A549 (cell line): ENCODE measurements at regions not wholly inside any gene's neighbourhood (a gene's known extent, or its start where the extent isn't known, plus 50 kb on each side); places are given as distances from the start of the nearest gene placed in this dataset.

Experiments
- ATAC-seq, 2 experiments: fragments of 200-7000 bp in 1 of 2; fragments of >200 bp in 1 of 2; cut with Nextera tagmentation in 1 of 2; cut with Tn5 transposase in 1 of 2; 3 replicates each; pipeline versions ENCODE4 v1.8.0 to v1.9.1; 2018 to 2020; ENCODE audit warnings: mild to moderate bottlenecking in 1 of 2, moderate library complexity in 1 of 2
- CTCF ChIA-PET: fragments of 300-600 bp; sonication (Branson Sonifier 250); formaldehyde crosslinking; extraction: SDS; loops from one replicate; lab custom pipeline; 2021; ENCODE audit warnings: antibody characterized with exemption, inconsistent platforms; lab: Yijun Ruan, JAX
- POLR2A ChIA-PET: fragments of 350-600 bp; formaldehyde crosslinking; extraction: SDS; loops from one replicate; lab custom pipeline; 2021; ENCODE audit warnings: antibody characterized with exemption, inconsistent platforms; lab: Yijun Ruan, JAX
- DNase-seq, 2 experiments: peaks; one replicate each; pipeline versions ENCODE4 v3.0.0 to v3.0.0-alpha.2; 2011 to 2016; ENCODE audit warnings: low read depth in 1 of 2, low spot score in 1 of 2
- FAIRE-seq: peaks from 2 replicates; lab custom pipeline; 2011; peaks lifted over from hg19 to GRCh38; lab: Jason Lieb, UNC
- H3K27ac ChIP-seq, 2 experiments: fragments of >200 bp; sonication (Bioruptor Twin); formaldehyde crosslinking; 3 replicates each; pipeline ENCODE4 v1.5.1; 2016 to 2017
- H3K4me1 ChIP-seq: fragments of >200 bp; sonication (Bioruptor Twin); formaldehyde crosslinking; 3 replicates; pipeline ENCODE4 v1.6.1; 2016
- H3K4me2 ChIP-seq: fragments of >200 bp; sonication (Bioruptor Twin); formaldehyde crosslinking; 3 replicates; pipeline ENCODE4 v1.6.1; 2016
- H3K4me3 ChIP-seq: fragments of >200 bp; sonication (Bioruptor Twin); formaldehyde crosslinking; 3 replicates; pipeline ENCODE4 v1.5.1; 2016
- H3K9me3 ChIP-seq: fragments of >200 bp; sonication (Bioruptor Twin); formaldehyde crosslinking; 3 replicates; pipeline ENCODE4 v1.6.1; 2016
- BHLHE40 ChIP-seq: IDR thresholded peaks from 2 replicates; pipeline ENCODE4 v1.6.1; 2012; ENCODE audit warnings: low read depth, low read length, inconsistent platforms
- CHD2 ChIP-seq: fragments of 150-350 bp; IDR thresholded peaks from 2 replicates; pipeline ENCODE4 v1.6.1; 2014; ENCODE audit warnings: low read length; ENCODE audit not compliant: partially characterized antibody
- CHD4 ChIP-seq: fragments of 200-600 bp; sonication (generic); IDR thresholded peaks from 2 replicates; pipeline ENCODE4 v1.6.1; 2016; ENCODE audit warnings: antibody characterized with exemption, mild to moderate bottlenecking, borderline replicate concordance
- ELK1 ChIP-seq: fragments of 150-350 bp; IDR thresholded peaks from 2 replicates; pipeline ENCODE4 v1.6.1; 2014; ENCODE audit warnings: low read depth, mild to moderate bottlenecking, low read length
- JUNB ChIP-seq: fragments of >200 bp; sonication (Bioruptor Twin); formaldehyde crosslinking; IDR thresholded peaks from 2 replicates; pipeline ENCODE4 v1.6.1; 2016
- KDM1A ChIP-seq: fragments of 200-600 bp; sonication (generic); IDR thresholded peaks from 2 replicates; pipeline ENCODE4 v1.6.1; 2016; ENCODE audit warnings: low read depth, mild to moderate bottlenecking
- NR3C1 ChIP-seq: fragments of >200 bp; sonication (Bioruptor Twin); formaldehyde crosslinking; IDR thresholded peaks from 3 replicates; pipeline ENCODE4 v1.6.1; 2017
- PBX3 ChIP-seq: IDR thresholded peaks from 2 replicates; pipeline ENCODE4 v1.6.1; 2012
- POLR2AphosphoS2 ChIP-seq: conservative IDR thresholded peaks from 2 replicates; pipeline ENCODE4 v1.6.1; 2012; ENCODE audit warnings: low read length, improper control_type of control experiment, inconsistent platforms
- SMC3 ChIP-seq: fragments of >200 bp; sonication (Bioruptor Twin); formaldehyde crosslinking; IDR thresholded peaks from 3 replicates; pipeline ENCODE4 v1.6.1; 2018; ENCODE audit warnings: inconsistent platforms
- TFCP2L1 ChIP-seq: fragments of 250-450 bp; sonication (Bioruptor Pico); IDR thresholded peaks from 2 replicates; pipeline ENCODE4 v1.5.0; 2021; ENCODE audit warnings: mild to moderate bottlenecking
- USF2 ChIP-seq: fragments of 450-650 bp; IDR thresholded peaks from 2 replicates; pipeline ENCODE4 v1.6.1; 2014; ENCODE audit warnings: antibody characterized with exemption
- WGBS: methylation state at CpG from one replicate; pipeline ENCODE4 v1.1.6; 2017; ENCODE audit errors: missing lambda C conversion rate; 5-methylcytosine and 5-hydroxymethylcytosine counted together

GRCh38 chr6:14799928-14800327, 445.9 kb upstream of the JARID2 start:
- DNase-seq (peak; percentile 6 to 75), FAIRE-seq (no peak)
- CTCF ChIA-PET: interaction anchor here (1.2 kb wide), 1 partner anchor 16 kb away, joined by 3 read pairs; no protein-coding TSS in a partner anchor

GRCh38 chr6:14802514-14803160, 443.2 kb upstream of the JARID2 start:
- ATAC-seq: no peak
- ChIA-PET CTCF (no interaction called here), POLR2A (no interaction called here)
- DNase-seq: no peak
- WGBS: 67% methylated on average over 9 of the region's 9 CpGs
- no peak overlapping the region for H3K27ac ChIP-seq
- no peak for FAIRE-seq
- no peaks in the 10 kb centered on the region; the same call in 2 of the 3 replicates for H3K4me1 ChIP-seq
- H3K4me3 ChIP-seq: no peak overlapping the region
- H3K4me2 ChIP-seq: no peak overlapping the region
- 0 out of 3 replicates have a peak, but pooled peaks cover 2% of the 10 kb centered on the region for H3K9me3 ChIP-seq
- TF ChIP-seq CHD2: no peak
- TF ChIP-seq USF2: no peak
- TF ChIP-seq SMC3: no peak
- no peak for TF ChIP-seq PBX3
- TF ChIP-seq ELK1: no peak
- TF ChIP-seq POLR2AphosphoS2: no peak
- TF ChIP-seq KDM1A: no peak
- TF ChIP-seq, all 56 proteins: peak for 0

More at GRCh38 chr6:14799928-14800327, 445.9 kb upstream of the JARID2 start:
- POLR2A ChIA-PET: no interaction called here
- ATAC-seq: peak; percentile 68 to 95; a peak in 4 of 6 replicates
- Histone ChIP-seq H3K27ac (no peak overlapping the region), H3K4me1 (no peaks in the 10 kb centered on the region; the same call in 2 of the 3 replicates), H3K4me2 (no peak overlapping the region), H3K4me3 (no peak overlapping the region)
- peak; percentile 76 for TF ChIP-seq USF2
- no peak for TF ChIP-seq NR3C1
- TF ChIP-seq, all 56 proteins: peak for 1
- 0 out of 3 replicates have a peak, but pooled peaks cover 2% of the 10 kb centered on the region for H3K9me3 ChIP-seq

GRCh38 chr6:14804001-14804784, 441.7 kb upstream of the JARID2 start:
- Histone ChIP-seq H3K4me2 (no peak overlapping the region), H3K27ac (no peak overlapping the region), H3K9me3 (0 out of 3 replicates have a peak, but pooled peaks cover 2% of the 10 kb centered on the region), H3K4me3 (no peak overlapping the region), H3K4me1 (no peaks in the 10 kb centered on the region)
- 90% methylated on average over 10 of the region's 18 CpGs for WGBS
- FAIRE-seq (no peak), DNase-seq (no peak), ATAC-seq (no peak)
- TF ChIP-seq TFCP2L1 (CRISPR knock-in tag) (no peak), JUNB (no peak), CHD4 (no peak), ELK1 (no peak), BHLHE40 (no peak)
- POLR2A ChIA-PET: no interaction called here
- CTCF ChIA-PET: no interaction called here
